Gastroesophageal sphincter (tissue), 4 donors: ENCODE measurements at regions not wholly inside any gene's neighbourhood (a gene's known extent, or its start where the extent isn't known, plus 50 kb on each side); places are given as distances from the start of the nearest gene placed in this dataset.
"Not testable (repeated sequence)": the region's sequence is repeated elsewhere in the genome, so short reads cannot be mapped to it uniquely, and the experiment has no call there.

Source experiments
- ATAC-seq: fragments of 150-250 bp; one replicate; pipeline ENCODE4 v1.9.1; 2016; ENCODE audit warnings: mild to moderate bottlenecking, moderate library complexity
- H3K27ac ChIP-seq, 4 donors: fragments of 200-600 bp; sonication (generic) in 3 of 4; 1 replicate in 3 of 4; 2 replicates in 1 of 4; pipeline ENCODE4 v1.5.1; 2016 to 2019
- H3K27me3 ChIP-seq: fragments of 200-600 bp; sonication (generic); one replicate; pipeline ENCODE4 v1.5.1; 2019
- H3K36me3 ChIP-seq, 2 donors: fragments of 200-600 bp; sonication (generic); one replicate each; pipeline ENCODE4 v1.5.1; 2019; ENCODE audit warnings: control low read depth in 1 of 2
- H3K4me1 ChIP-seq, 3 donors: fragments of 200-600 bp; sonication (generic); 1 replicate in 2 of 3; 2 replicates in 1 of 3; pipeline ENCODE4 v1.5.1; 2016 to 2019; ENCODE audit warnings: control low read depth in 2 of 3
- H3K4me3 ChIP-seq, 2 donors: fragments of 200-600 bp; sonication (generic); one replicate each; pipeline ENCODE4 v1.5.1; 2019; ENCODE audit warnings: mild to moderate bottlenecking in 1 of 2, moderate library complexity in 1 of 2
- H3K9me3 ChIP-seq, 3 donors: fragments of 200-600 bp; sonication (generic); one replicate each; pipeline ENCODE4 v1.5.1; 2017 to 2019; ENCODE audit warnings: control low read depth in 2 of 3
- EP300 ChIP-seq: sonication (generic); formaldehyde crosslinking; IDR thresholded peaks from one replicate; pipeline ENCODE4 v1.6.1; 2017; ENCODE audit warnings: antibody characterized with exemption, mild to moderate bottlenecking
- POLR2A ChIP-seq, 2 donors: fragments of 450-650 bp; IDR thresholded peaks; one replicate each; pipeline ENCODE4 v1.6.1; 2017; ENCODE audit warnings: antibody characterized with exemption in 2 of 2, mild to moderate bottlenecking in 2 of 2, moderate library complexity in 1 of 2
- POLR2AphosphoS5 ChIP-seq: sonication (generic); formaldehyde crosslinking; IDR thresholded peaks from one replicate; pipeline ENCODE4 v1.6.1; 2017; ENCODE audit warnings: antibody characterized with exemption
- WGBS, 2 donors: methylation state at CpG; one replicate each; pipeline ENCODE4 v1.1.5; 2018; ENCODE audit warnings: low coverage in 1 of 2; 5-methylcytosine and 5-hydroxymethylcytosine counted together
- TF ChIP-seq, protein P1 (sequence below), 4 experiments: fragments of 200-600 bp in 2 of 4; fragments of 450-650 bp in 2 of 4; sonication (generic) in 1 of 4; IDR thresholded peaks; one replicate each; pipeline ENCODE4 v1.5.1; 2017 to 2019; ENCODE audit warnings: antibody characterized with exemption in 4 of 4, mild to moderate bottlenecking in 2 of 4, moderate library complexity in 2 of 4

- no peak for ATAC-seq
- TF ChIP-seq, protein P1, sequence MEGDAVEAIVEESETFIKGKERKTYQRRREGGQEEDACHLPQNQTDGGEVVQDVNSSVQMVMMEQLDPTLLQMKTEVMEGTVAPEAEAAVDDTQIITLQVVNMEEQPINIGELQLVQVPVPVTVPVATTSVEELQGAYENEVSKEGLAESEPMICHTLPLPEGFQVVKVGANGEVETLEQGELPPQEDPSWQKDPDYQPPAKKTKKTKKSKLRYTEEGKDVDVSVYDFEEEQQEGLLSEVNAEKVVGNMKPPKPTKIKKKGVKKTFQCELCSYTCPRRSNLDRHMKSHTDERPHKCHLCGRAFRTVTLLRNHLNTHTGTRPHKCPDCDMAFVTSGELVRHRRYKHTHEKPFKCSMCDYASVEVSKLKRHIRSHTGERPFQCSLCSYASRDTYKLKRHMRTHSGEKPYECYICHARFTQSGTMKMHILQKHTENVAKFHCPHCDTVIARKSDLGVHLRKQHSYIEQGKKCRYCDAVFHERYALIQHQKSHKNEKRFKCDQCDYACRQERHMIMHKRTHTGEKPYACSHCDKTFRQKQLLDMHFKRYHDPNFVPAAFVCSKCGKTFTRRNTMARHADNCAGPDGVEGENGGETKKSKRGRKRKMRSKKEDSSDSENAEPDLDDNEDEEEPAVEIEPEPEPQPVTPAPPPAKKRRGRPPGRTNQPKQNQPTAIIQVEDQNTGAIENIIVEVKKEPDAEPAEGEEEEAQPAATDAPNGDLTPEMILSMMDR (IDR thresholded peaks at IDR 0.05) = no peak
- TF ChIP-seq EP300 (no peak), POLR2AphosphoS5 (no peak), POLR2A (IDR thresholded peaks at IDR 0.05) (no peak)
- Histone ChIP-seq H3K27ac (no peak overlapping the region), H3K27me3 (no peaks in the 10 kb centered on the region), H3K9me3 (no peaks in the 10 kb centered on the region), H3K4me1 (no peaks in the 10 kb centered on the region), H3K4me3 (no peak overlapping the region), H3K36me3 (no peaks in the 10 kb centered on the region)
- 36 to 75% methylated on average over 1 of the region's 1 CpG for WGBS, 2 donors
Measured at GRCh38 chr13:37510441-37510840, 88.1 kb downstream of the POSTN start.

- no peak overlapping the region for H3K27ac ChIP-seq
- WGBS, 2 donors = 70% methylated on average over 2 of the region's 3 CpGs; no CpG with 5 or more reads in 1 of the 2 donors
- TF ChIP-seq POLR2AphosphoS5 (no peak), POLR2A (IDR thresholded peaks at IDR 0.05) (no peak), EP300 (no peak)
- TF ChIP-seq, protein P1 (IDR thresholded peaks at IDR 0.05) = no peak
- H3K36me3 ChIP-seq = no peaks in the 10 kb centered on the region
- H3K4me3 ChIP-seq = no peak overlapping the region
- H3K9me3 ChIP-seq = no peaks in the 10 kb centered on the region
- no peak for ATAC-seq
- H3K4me1 ChIP-seq = no peaks in the 10 kb centered on the region
- no peaks in the 10 kb centered on the region for H3K27me3 ChIP-seq
Measured at GRCh38 chr13:37505531-37505930, 93.0 kb downstream of the POSTN start.

GRCh38 chr13:37504251-37504650, 94.3 kb downstream of the POSTN start:
- TF ChIP-seq POLR2AphosphoS5 (no peak), POLR2A (IDR thresholded peaks at IDR 0.05) (no peak), EP300 (no peak)
- TF ChIP-seq, protein P1 (IDR thresholded peaks at IDR 0.05) = no peak
- 47 to 86% methylated on average over 1 of the region's 1 CpG for WGBS, 2 donors
- no peak overlapping the region for H3K4me3 ChIP-seq
- H3K9me3 ChIP-seq = no peaks in the 10 kb centered on the region
- H3K27me3 ChIP-seq = no peaks in the 10 kb centered on the region
- no peaks in the 10 kb centered on the region for H3K36me3 ChIP-seq
- no peak overlapping the region for H3K27ac ChIP-seq
- no peak for ATAC-seq
- no peaks in the 10 kb centered on the region for H3K4me1 ChIP-seq

- no peak for TF ChIP-seq POLR2A (IDR thresholded peaks at IDR 0.05)
- TF ChIP-seq EP300 = no peak
- no peak for TF ChIP-seq POLR2AphosphoS5
- TF ChIP-seq, protein P1 (IDR thresholded peaks at IDR 0.05) = no peak
- Histone ChIP-seq H3K27me3 (no peaks in the 10 kb centered on the region), H3K27ac (no peak overlapping the region), H3K9me3 (no peaks in the 10 kb centered on the region), H3K4me1 (no peaks in the 10 kb centered on the region), H3K36me3 (no peaks in the 10 kb centered on the region), H3K4me3 (no peak overlapping the region)
- no peak for ATAC-seq
Measured at GRCh38 chr13:37503287-37503686, 95.3 kb downstream of the POSTN start.

- not testable (repeated sequence) for H3K27ac ChIP-seq, H3K4me3 ChIP-seq, H3K27me3 ChIP-seq, H3K9me3 ChIP-seq, ATAC-seq, H3K4me1 ChIP-seq, H3K36me3 ChIP-seq
- 88% methylated on average over 1 of the region's 1 CpG; no CpG with 5 or more reads in 1 of the 2 donors for WGBS, 2 donors
Measured at GRCh38 chr13:37502303-37502993, 96.1 kb downstream of the POSTN start.
